ENCODE measurements at regions not wholly inside any gene's neighbourhood (a gene's known extent, or its start where the extent isn't known, plus 50 kb on each side); places are given as distances from the start of the nearest gene placed in this dataset.

- Histone ChIP-seq H3K36me3 (no peaks in the 10 kb centered on the region), H3K9me3 (no peaks in the 10 kb centered on the region), H3K4me3 (no peak overlapping the region), H3K27ac (no peak overlapping the region), H3K4me1 (no peaks in the 10 kb centered on the region), H3K27me3 (no peaks in the 10 kb centered on the region)
- DNase-seq (ENCODE audit: extremely low spot score in 2 of 2), result no peak
- TF ChIP-seq POLR2A (IDR thresholded peaks at IDR 0.05) (no peak), CTCF (IDR thresholded peaks at IDR 0.05) (no peak), POLR2AphosphoS5 (IDR thresholded peaks at IDR 0.05; ENCODE audit: insufficient read depth in 1 of 2, low read depth in 1 of 2) (no peak)
- intact Hi-C loops (cut with DNase I), result loop anchor here (5.0 to 10.0 kb wide), 2 partner anchors 164 to 196 kb away; no protein-coding TSS in a partner anchor
Measured at GRCh38 chr15:92520914-92521623, 127.4 kb downstream of the ST8SIA2 start.

- TF ChIP-seq POLR2A (IDR thresholded peaks at IDR 0.05) (no peak), POLR2AphosphoS5 (IDR thresholded peaks at IDR 0.05; ENCODE audit: insufficient read depth in 1 of 2, low read depth in 1 of 2) (no peak), CTCF (IDR thresholded peaks at IDR 0.05) (no peak)
- Histone ChIP-seq H3K27me3 (no peaks in the 10 kb centered on the region), H3K27ac (no peak overlapping the region), H3K4me1 (no peaks in the 10 kb centered on the region), H3K4me3 (no peak overlapping the region), H3K9me3 (no peaks in the 10 kb centered on the region), H3K36me3 (no peaks in the 10 kb centered on the region)
- intact Hi-C loops (cut with DNase I), result loop anchor here (5.0 to 10.0 kb wide), 2 partner anchors 165 to 198 kb away; no protein-coding TSS in a partner anchor
- no peak for DNase-seq (ENCODE audit: extremely low spot score in 2 of 2)
Measured at GRCh38 chr15:92519709-92520108, 126.0 kb downstream of the ST8SIA2 start.
